ENCODE measurements at regions not wholly inside any gene's neighbourhood (a gene's known extent, or its start where the extent isn't known, plus 50 kb on each side); places are given as distances from the start of the nearest gene placed in this dataset.

DNA sequence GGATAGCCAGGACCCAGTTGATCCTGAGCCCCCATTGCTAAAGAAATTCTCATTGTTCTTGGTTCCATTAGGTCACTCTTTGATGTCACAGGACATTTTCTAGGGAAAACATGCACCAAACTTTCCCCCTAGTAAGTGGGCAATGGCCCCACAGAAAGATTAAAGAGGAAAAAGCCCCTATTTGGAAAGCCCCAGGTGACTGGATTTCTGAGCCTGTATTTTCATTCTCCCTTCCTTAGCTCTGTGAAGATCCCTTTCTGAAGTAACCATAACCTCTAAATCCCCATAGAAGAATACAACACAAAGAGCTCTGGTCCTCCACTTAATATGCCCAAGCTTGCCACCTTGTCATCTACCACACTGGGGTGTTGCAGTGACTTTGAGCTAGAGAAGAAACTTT is 232.3 kb upstream of the FGGY start:
- DNase-seq (ENCODE audit: insufficient read length, low spot score, missing footprints), result no peak
- Histone ChIP-seq H3K4me3 (ENCODE audit: insufficient read depth, low read length) (no peak overlapping the region), H2AFZ (ENCODE audit: low read length) (no peak overlapping the region), H3K4me1 (ENCODE audit: insufficient read depth, low read length) (no peaks in the 10 kb centered on the region), H3K27me3 (ENCODE audit: insufficient read depth, low read length) (no peaks in the 10 kb centered on the region), H4K20me1 (ENCODE audit: insufficient read depth, low read length) (no peaks in the 10 kb centered on the region), H3K79me2 (ENCODE audit: insufficient read depth, low read length) (no peaks in the 10 kb centered on the region), H3K9me3 (ENCODE audit: low read depth, low read length) (no peaks in the 10 kb centered on the region), H3K36me3 (ENCODE audit: insufficient read depth, low read length) (no peaks in the 10 kb centered on the region), H3K4me2 (ENCODE audit: insufficient read depth, low read length) (no peak overlapping the region), H3K27ac (ENCODE audit: low read depth, low read length) (no peak overlapping the region)
- TF ChIP-seq, protein P1, sequence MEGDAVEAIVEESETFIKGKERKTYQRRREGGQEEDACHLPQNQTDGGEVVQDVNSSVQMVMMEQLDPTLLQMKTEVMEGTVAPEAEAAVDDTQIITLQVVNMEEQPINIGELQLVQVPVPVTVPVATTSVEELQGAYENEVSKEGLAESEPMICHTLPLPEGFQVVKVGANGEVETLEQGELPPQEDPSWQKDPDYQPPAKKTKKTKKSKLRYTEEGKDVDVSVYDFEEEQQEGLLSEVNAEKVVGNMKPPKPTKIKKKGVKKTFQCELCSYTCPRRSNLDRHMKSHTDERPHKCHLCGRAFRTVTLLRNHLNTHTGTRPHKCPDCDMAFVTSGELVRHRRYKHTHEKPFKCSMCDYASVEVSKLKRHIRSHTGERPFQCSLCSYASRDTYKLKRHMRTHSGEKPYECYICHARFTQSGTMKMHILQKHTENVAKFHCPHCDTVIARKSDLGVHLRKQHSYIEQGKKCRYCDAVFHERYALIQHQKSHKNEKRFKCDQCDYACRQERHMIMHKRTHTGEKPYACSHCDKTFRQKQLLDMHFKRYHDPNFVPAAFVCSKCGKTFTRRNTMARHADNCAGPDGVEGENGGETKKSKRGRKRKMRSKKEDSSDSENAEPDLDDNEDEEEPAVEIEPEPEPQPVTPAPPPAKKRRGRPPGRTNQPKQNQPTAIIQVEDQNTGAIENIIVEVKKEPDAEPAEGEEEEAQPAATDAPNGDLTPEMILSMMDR (IDR thresholded peaks at IDR 0.05; ENCODE audit: extremely low read depth, low read depth, low read length), result no peak

DNA sequence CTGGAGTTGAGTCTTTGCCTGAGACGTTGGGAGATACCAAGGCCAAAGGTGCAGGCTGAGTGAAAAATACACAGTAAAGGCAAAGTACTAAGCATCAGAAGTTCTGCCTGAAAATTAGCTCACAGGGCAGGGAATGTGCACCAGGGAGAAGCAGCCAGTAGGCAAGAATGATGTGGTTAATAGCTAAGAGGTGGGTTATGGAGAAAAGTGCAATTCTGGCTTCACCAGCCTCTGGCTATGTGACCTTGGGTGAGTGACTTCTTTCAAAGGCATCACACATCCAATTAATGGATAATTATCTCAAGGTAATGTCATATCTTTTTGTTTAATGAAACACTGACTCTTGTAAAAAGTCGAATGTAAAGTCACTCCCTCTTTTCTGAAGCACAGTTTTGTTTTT is 230.7 kb upstream of the FGGY start:
- no peaks in the 10 kb centered on the region for H3K4me1 ChIP-seq (ENCODE audit: insufficient read depth, low read length)
- H2AFZ ChIP-seq (ENCODE audit: low read length), result no peak overlapping the region
- no peak overlapping the region for H3K4me3 ChIP-seq (ENCODE audit: insufficient read depth, low read length)
- H3K36me3 ChIP-seq (ENCODE audit: insufficient read depth, low read length), result no peaks in the 10 kb centered on the region
- no peaks in the 10 kb centered on the region for H3K79me2 ChIP-seq (ENCODE audit: insufficient read depth, low read length)
- H3K9me3 ChIP-seq (ENCODE audit: low read depth, low read length), result no peaks in the 10 kb centered on the region
- H3K27ac ChIP-seq (ENCODE audit: low read depth, low read length), result no peak overlapping the region
- TF ChIP-seq, protein P1 (IDR thresholded peaks at IDR 0.05; ENCODE audit: extremely low read depth, low read depth, low read length), result no peak
- H4K20me1 ChIP-seq (ENCODE audit: insufficient read depth, low read length), result no peaks in the 10 kb centered on the region
- H3K27me3 ChIP-seq (ENCODE audit: insufficient read depth, low read length), result no peaks in the 10 kb centered on the region
- DNase-seq (ENCODE audit: insufficient read length, low spot score, missing footprints), result no peak
- H3K4me2 ChIP-seq (ENCODE audit: insufficient read depth, low read length), result no peak overlapping the region

DNA sequence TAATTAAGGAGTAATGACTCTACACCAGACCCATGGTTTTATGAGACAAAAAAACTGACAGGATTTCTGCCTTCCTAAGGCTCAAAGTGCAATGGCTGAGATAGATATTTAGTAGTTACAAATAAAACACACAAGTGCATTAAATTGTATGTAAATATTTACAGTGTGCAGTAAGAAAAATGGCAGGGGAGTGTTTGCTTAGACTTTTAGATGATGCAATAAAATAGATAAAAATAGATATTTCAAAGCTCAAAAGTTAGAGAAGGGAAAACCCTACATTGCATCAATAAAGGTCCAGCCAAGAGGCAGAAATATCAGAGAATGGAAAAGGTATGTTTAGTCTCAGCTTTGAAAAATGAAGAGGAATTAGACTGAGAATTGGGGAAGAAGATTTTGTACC is 226.3 kb upstream of the FGGY start:
- Histone ChIP-seq H3K27ac (ENCODE audit: low read depth, low read length) (no peak overlapping the region), H3K4me3 (ENCODE audit: insufficient read depth, low read length) (no peak overlapping the region), H3K4me1 (ENCODE audit: insufficient read depth, low read length) (no peaks in the 10 kb centered on the region), H2AFZ (ENCODE audit: low read length) (no peak overlapping the region), H3K36me3 (ENCODE audit: insufficient read depth, low read length) (no peaks in the 10 kb centered on the region), H3K79me2 (ENCODE audit: insufficient read depth, low read length) (no peaks in the 10 kb centered on the region), H3K4me2 (ENCODE audit: insufficient read depth, low read length) (no peak overlapping the region), H4K20me1 (ENCODE audit: insufficient read depth, low read length) (no peaks in the 10 kb centered on the region), H3K27me3 (ENCODE audit: insufficient read depth, low read length) (no peaks in the 10 kb centered on the region), H3K9me3 (ENCODE audit: low read depth, low read length) (no peaks in the 10 kb centered on the region)
- no peak for DNase-seq (ENCODE audit: insufficient read length, low spot score, missing footprints)
- TF ChIP-seq, protein P1 (IDR thresholded peaks at IDR 0.05; ENCODE audit: extremely low read depth, low read depth, low read length), result no peak

DNA sequence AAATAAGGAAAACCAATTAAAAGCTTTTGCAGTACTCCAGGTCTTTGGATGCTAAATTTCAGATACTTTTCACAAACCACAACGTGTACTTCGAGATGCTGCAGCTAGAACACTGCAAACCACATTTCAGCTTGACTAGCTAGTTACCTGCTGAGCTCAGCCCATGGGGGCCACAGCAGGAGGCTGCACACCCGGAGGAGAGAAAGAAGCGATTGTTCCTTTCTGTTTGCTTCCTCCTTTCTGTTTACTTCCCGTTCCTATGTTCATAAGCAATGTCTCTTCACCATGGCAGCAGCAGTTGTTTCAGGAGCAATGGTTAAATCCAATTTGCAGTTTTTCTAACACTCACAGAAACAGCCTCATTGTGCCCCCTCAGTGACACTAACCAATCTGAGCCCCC is 225.6 kb upstream of the FGGY start:
- H3K36me3 ChIP-seq (ENCODE audit: insufficient read depth, low read length), result no peaks in the 10 kb centered on the region
- H3K79me2 ChIP-seq (ENCODE audit: insufficient read depth, low read length), result no peaks in the 10 kb centered on the region
- H3K4me3 ChIP-seq (ENCODE audit: insufficient read depth, low read length), result no peak overlapping the region
- H4K20me1 ChIP-seq (ENCODE audit: insufficient read depth, low read length), result no peaks in the 10 kb centered on the region
- no peaks in the 10 kb centered on the region for H3K27me3 ChIP-seq (ENCODE audit: insufficient read depth, low read length)
- no peak overlapping the region for H3K4me2 ChIP-seq (ENCODE audit: insufficient read depth, low read length)
- H3K9me3 ChIP-seq (ENCODE audit: low read depth, low read length), result no peaks in the 10 kb centered on the region
- TF ChIP-seq, protein P1 (IDR thresholded peaks at IDR 0.05; ENCODE audit: extremely low read depth, low read depth, low read length), result no peak
- no peak overlapping the region for H3K27ac ChIP-seq (ENCODE audit: low read depth, low read length)
- no peak overlapping the region for H2AFZ ChIP-seq (ENCODE audit: low read length)
- H3K4me1 ChIP-seq (ENCODE audit: insufficient read depth, low read length), result no peaks in the 10 kb centered on the region
- no peak for DNase-seq (ENCODE audit: insufficient read length, low spot score, missing footprints)

All from osteoblast (primary cell).